Loucy (cell line): ENCODE measurements at regions not wholly inside any gene's neighbourhood (a gene's known extent, or its start where the extent isn't known, plus 50 kb on each side); places are given as distances from the start of the nearest gene placed in this dataset.

Experiments
- CTCF ChIP-seq: fragments of 200-600 bp; sonication (generic); conservative IDR thresholded peaks from 2 replicates; pipeline ENCODE4 v1.5.1; 2014; ENCODE audit warnings: mild to moderate bottlenecking, antibody characterized with exemption, low read length
- EZH2phosphoT487 ChIP-seq: fragments of 200-600 bp; IDR thresholded peaks from 2 replicates; pipeline ENCODE4 v1.6.1; 2018; ENCODE audit warnings: antibody characterized with exemption, mild to moderate bottlenecking, moderate library complexity, borderline replicate concordance

- TF ChIP-seq CTCF: no peak
- TF ChIP-seq EZH2phosphoT487: no peak
These were observed 1806.4 kb upstream of the CELF4 start for GRCh38 chr18:39371996-39372395.
